NCI-H2196 treated with DMSO at 0.1 percent for 48 hours (cell line): ENCODE measurements at regions not wholly inside any gene's neighbourhood (a gene's known extent, or its start where the extent isn't known, plus 50 kb on each side); places are given as distances from the start of the nearest gene placed in this dataset.

Experiments used
- DNase-seq: peaks from one replicate; lab custom pipeline; 2025; ENCODE audit not compliant: unreplicated experiment; lab: John Stamatoyannopoulos, UW

DNA sequence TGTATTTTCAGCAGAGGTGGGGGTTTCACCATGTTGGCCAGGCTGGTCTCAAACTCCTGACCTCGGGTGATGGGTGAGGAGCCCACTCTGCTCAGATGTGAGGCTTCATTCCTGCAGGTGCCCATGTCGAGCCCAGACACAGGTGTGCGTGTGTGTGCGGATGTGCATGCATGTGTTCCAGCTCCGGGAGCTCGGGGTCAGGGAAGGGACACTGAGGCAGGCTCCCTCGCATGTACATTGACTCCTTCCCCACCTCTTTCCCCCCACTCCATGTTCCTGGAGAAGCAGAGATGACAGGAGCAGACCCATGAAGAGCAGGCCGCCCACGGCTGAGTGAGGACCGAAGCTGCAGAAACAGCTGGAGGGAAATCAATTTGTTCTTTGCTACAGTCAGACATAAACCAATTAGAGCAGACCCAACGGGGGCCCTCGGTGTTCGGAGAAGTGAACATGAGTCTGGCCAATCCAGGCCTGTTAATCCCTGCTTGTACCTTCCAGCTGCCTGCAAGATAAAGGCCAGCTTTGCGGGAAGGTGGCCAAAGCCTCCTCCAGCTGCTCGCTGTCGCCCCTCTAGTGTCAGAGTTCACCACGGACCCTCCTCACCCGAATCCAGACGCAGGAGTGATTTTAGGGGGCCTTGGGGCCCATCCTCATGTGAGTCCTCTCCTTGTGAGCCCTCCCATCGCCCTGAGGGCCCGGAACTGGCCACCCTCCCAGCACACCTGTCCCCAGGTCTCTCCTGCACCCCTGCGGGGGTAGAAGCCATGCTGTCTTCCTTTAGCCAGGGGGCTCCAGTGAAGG, 321.0 kb upstream of the RTL1 start:
- no peak for DNase-seq

DNA sequence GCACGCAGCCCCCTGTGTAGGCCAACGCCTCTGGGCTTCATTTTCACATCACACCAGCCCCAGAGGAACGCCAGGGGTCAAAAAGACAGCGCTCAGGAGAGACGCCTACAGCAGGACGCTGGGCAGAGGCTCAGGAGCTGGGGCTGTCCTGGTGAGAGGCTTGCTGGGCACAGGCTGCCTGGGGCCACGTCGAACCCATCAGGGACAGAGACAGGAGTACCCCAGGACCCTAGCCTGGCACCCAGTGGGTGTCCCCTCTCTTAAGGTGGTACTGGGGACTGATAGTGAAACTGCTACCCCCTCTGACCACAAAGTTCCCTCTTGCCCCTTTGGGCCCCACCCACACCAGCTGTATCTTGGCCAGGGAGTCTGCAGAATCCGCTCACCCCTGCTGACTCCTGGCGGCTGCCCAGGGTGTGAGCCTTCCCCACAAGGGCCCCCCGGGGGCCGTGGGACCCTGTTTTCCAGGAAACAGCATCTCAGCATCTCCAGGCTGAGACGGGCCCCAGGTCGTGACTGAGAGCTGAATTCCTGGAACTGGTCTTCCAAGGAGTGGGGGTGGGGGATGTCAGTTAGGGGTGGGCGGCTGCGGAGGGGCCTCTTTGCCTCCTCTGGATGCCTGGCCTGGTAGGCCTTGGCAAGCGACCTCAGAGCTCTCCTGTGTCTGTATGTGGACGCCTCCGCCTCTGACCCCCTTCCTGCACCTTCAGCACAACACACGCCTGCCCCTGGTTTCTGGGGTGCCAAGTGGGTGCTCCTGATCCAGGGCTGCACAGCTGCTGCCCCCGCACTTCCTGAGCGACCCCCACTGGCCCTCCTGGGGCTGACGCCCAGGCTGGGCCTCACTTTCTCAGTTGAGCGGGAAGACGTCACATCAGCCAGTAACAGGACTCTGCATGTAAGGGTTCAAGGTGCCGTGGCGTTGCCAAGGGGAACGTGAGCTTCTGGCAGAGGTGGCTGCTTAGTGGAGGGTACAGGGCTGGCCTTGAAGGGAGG, 321.9 kb upstream of the RTL1 start:
- DNase-seq = no peak

DNA sequence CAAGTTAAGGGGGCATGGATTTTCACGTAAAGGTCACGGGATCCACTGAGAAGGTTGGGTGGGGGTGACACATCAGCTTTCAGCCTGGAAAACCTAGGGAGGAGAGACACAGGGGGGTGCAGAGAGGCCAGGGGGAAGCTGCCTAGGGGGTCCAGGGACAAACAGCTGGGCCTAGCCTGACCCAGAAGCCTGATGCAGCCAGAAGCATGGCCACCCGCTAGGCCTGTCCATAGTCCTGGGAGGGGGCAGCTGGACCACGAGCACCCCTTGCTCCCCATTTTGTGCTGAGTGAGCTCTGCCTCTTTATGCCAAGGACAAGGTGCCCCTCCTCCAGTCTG, 322.7 kb upstream of the RTL1 start:
- no peak for DNase-seq

DNA sequence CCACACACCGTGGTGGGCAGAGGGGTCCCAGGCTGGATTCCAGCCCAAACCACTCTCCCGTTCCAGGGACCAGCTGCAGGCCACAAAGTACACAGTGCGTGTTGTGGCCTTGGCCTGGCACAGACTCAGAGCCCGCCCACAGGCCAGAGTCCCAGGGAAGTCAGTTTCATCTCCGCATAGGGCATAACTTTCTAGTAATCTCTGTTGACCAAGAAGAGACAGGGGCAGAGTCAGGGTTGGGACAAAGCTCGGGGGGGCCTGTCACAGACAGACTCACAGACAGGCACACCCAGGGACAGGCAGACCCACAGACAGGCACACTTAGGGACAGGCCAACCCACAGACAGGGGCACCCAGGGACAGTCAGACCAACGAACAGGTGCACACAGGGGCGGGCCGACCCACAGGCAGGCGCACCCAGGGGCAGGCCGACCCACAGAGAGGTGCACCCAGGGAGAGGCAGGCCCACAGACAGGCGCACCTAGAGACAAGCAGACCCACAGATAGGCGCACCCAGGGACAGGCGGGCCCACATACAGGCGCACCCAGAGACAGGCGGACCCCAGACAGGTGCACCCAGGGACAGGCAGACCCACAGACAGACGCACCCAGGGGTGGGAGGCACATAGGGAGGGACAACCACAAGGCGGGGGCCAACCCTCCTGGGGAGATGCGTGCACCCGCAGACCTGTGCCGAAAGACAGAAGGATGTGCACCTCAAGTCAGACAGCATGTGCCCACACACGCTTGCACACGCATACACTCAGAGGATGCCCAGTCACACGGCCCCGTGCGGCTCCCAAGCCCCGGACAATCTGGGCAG, 323.3 kb upstream of the RTL1 start:
- DNase-seq = no peak

DNA sequence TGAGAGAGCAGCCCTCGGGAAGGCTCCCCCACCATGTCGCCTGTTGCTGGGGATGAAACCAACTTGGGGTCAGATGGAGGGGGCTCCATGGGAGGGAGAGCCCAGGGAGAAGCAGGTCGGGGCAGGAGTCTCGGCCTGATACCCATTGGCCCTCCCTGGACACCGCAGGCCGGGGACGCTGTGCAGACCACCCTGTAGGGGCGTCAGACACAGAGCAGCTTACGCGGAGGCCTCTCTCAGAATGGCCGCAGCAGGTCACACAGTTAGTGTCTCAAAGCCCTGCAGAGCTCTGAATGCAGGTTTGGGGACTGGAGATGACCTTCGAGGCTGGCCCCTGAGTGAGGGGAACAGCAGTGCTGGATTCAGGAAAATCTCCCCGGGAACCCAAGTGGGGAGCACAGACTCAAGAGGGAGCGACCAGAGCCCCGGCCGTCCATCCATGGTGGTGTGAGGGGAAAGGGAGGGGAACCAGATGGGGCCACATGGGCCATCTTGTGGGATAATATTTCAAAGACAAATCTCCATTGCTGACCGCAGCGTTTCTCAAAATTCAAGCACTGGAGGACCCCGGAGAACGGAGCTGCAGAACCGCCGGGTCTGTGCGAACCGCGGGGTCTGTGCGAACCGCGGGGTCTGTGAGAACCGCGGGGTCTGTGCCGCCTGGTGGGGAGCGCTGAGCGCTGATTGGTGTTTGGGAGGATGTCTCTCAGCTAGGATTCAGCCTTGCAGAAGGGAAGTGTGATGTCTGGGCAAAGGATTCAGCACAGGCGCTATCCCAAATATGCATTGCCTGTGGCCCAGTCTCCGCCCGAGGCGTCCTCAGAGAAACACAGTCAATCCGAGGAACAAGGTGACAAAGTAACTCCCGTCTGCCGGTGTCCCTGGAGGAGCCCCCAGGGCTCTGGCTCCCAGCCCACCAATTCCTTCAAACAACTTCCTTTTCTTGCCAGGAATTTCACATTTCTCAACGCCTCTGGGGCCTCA, 324.4 kb upstream of the RTL1 start:
- no peak for DNase-seq

DNA sequence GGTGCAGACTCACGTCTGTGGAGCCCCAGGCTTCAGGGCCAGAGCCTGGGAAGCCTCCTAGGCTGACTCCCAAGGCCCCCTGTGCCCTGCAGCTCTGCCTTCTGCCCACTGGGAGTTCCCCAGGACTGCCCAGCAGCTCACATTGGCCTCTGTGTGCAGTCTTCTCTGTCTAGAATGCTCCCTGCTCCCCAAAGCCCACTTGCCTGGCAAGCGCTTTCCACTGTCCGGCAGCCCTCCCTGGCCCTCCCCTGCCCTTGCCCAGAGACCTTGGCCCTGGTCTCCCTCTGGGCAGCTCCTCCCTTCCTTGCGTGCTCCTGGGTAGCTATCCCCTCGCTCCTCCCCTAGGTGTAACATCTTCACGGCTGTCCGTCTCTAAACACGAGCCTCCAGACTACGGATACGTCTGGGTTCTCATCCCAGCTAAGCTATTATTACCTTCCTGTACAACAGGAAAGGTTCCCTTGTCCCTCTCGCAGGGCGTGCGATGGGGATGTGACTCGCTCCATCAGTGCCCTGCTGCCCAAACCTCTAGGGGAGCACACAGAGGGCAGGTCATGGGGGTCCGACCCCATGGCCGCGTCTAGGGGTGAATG, 325.5 kb upstream of the RTL1 start:
- no peak for DNase-seq

DNA sequence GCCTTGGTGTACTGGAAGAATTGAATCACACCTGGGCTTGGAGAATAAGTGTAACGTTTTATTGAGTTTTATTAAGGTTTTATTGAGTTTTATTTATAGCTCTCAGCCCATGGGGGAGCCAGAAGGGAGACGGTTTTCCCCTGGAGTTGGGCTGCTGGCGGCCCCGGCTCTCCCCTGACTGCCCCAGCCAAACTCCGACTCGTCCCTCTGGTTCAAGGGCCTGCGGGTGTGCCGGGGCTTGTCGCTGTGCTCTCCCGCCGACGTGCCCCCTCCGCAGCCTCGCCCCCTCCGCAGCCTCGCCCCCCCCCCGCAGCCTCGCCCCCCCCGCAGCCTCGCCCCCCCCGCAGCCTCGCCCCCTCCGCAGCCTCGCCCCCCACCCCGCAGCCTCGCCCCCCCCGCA, 326.1 kb upstream of the RTL1 start:
- no peak for DNase-seq

DNA sequence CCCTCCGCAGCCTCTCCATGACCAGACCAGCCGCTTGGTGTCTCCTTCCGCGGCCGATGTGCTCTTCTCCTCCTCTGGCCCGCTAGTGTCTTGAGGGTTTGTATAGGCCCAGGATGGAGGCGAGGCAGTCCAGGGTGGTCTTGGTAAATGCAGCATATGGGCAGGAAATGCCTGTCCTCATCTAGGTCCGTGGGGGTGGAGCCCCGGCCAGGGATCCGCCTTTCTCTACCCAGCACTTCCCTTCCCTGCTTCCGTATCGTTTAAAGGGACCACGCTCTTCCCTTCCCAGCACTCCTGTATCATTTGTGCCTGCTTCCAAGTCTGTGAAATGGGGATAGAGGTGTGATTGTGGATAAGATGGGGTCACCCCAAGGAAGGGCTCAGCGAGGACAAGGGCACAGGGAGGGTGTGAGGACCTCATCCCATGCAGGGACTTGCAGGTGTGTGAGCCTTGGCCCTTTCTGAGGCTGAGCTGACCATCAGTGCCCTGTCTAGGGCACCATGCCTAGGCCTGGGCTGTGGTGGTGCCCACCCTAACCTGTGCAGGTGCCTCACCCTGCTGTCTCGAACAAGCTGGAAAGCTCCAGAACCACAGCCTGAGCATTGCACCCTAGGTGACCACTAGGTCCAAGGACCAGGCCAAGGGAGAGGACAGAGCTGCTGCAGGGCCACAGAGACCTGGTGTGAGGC, 326.8 kb upstream of the RTL1 start:
- DNase-seq = no peak

DNA sequence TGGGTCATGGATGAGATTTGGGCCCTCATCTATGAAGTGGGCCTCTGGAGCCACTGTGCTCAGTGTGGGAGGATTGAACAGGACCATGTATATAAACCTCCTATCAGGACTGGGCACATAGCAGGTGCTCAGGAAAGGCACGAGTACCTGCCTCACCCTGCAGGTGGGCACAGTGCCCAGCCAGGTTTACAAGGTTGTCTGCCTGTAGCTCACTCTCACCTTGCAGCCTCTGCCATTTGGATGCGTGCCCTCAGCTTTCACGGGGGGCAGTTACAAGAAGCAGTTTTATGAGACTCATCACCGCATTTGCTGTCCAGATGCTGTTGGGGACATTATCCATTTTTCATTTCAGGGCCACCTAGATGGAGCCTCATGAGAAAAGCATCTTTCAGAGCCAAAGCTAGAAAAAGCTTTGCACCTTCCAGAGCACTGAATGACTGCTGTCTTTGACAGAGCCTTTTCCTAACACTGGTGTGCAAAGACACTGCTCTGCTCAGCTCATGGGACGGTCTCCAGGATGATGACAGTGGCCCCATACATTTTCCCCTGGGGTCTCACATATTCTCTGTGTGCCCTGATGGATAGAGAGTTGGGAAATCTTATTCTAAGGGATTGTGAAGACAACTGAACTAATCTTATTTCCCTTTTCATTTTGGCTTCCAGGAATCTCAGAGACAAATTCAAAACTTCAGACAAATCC, 327.5 kb upstream of the RTL1 start:
- DNase-seq = no peak

DNA sequence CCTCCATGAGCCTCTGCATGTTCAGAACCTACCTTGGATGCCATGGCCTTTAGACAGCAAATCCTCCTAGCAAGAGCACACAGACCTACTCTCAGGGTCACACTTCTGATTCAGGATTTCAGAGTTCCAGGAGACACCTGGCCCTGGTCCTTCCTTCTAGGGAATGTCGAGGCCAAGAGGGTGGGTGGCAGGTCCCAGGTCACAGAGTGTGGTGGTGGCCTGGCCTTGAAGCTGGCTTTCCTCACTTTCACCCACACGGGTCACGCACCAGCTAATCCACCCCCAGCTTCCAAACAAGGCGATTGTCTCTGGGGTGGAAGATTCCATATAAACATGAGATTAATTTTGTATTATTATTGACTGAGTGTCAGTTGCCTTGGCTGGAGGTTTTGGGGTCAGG, 328.3 kb upstream of the RTL1 start:
- no peak for DNase-seq

DNA sequence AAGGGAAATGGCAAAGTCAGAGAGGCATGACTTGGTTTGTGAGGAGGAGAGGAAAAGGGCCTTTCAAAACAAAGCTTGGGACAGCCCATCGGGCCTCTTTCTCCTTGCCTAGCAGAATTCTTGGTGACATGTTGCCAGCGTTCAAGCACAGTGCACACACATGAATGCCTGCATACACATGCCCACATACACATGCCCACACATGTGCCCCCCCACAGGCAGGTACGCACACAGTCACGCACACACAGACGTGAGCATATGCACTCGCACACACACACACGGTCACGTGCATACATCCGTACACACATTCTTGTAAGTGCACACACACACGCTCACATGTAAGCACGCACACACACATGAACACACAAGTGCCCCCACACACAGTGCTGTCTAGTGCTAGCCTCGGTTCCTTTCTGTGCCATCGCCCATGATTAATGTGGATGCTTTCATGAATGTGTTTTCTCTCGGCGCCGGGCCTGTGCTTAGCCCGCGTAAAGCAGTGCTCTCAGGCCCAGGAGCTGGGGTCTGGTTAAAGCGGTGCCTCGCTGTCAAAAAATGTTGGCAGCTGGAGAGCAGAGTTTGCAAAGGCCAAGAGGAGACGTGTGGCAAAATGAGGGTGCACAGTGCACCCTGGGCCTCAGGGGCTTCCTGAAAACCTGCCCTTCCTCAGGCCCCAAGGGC, 328.8 kb upstream of the DIO3 start:
- no peak for DNase-seq

DNA sequence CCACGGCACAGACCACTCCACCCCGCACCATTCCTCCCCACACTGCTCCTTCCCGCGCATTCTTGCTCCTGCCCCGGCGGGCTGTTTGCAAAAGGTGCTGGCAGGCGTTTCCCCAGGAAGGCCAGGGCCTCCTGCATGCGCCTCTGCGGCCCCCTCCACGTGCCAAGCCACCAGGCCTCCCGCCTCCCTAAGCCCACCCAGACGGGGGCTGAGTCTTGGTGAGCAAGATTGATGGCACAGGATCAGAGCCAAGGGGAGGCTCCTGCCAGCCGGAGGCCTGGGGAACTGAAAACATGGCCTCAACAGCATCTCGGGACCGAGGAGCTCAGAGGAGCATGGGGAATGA, 328.3 kb upstream of the DIO3 start:
- DNase-seq = no peak

DNA sequence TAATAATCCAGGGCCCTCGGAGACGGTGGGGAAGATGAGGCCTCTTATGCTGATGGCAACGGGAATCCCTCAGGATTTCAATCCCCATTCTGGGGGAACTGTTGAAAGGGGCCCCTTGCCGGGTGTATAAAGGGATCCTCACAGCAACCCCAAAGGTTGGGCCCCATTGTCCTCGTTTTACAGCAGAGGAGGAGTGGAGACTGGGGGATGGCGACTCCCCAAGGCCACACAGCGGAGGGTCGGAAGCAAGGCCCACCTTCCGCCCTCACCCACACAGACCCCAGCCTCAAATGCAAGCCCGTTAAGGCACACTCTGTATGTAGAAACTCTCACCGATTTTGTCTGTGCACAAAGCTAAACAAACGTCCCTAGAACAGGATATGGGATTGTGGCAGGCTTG, 327.9 kb upstream of the DIO3 start:
- DNase-seq = no peak

DNA sequence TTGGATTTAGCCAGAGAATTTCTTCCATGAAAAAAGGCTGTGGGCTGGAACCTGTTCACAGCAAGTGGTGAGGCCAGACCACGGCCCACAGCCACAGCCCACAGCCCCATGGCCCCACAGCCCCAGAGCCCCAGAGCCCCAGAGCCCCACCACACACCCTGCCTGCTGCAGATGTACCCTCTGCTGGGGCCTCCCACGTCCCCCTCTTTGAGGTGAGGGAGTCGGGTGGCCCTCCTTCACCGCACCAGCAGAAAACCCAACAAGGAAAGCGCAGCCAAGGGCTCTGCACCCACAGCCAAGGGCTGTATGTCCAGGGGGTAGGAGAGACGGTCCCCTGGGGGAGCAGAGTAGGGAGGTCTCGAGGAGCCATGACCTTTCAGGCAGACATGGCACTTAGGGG, 327.5 kb upstream of the DIO3 start:
- no peak for DNase-seq

DNA sequence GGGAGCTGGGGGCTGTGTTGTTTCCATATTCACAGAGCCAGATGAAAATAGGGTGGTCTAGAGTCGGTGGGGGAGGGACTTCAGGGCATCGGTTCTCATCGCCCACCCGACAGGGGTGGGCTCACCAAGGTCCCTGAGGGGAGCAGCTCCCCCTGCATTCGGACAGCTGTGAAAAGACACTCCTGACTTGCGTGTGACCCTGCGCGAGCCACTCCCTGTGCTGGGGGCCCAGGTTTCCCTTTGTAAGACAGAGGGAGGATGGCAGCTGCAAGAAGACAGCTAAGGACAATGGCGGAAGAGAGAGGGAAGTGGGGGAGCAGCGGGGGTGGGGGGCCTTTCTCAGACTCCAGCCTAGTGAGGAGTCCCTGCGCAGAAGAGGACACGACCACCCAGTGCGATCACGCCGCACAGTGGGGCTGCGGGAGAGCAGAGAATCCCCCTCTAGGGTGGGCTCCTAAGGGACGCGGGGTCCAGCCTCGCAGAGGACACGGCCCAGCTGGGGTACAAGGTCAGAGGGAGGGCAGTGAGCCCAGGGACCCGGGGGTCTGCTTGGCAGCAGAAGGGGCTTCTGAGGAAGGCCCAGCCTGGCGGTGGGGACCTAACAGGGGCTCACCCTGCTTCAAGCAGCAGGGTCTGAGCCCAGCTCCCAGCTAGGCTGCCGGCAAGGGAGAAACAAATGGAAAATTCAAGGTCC, 326.9 kb upstream of the DIO3 start:
- no peak for DNase-seq

DNA sequence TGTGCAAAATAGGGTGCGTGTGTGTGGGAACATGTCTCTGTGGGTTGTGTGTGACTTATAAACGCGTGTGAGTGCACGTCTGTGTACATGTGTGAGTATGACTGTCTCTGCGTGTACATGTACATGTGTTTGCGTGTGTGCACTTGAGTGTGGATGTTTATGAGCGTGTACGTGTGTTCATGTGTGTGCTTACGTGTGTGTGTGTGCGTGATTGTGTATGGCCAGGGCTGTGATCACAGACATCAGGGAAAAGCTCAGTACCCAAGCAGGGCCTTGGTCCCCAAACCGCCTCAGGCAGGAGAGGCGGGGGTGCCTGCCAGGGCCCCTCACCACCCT, 326.3 kb upstream of the DIO3 start:
- no peak for DNase-seq

DNA sequence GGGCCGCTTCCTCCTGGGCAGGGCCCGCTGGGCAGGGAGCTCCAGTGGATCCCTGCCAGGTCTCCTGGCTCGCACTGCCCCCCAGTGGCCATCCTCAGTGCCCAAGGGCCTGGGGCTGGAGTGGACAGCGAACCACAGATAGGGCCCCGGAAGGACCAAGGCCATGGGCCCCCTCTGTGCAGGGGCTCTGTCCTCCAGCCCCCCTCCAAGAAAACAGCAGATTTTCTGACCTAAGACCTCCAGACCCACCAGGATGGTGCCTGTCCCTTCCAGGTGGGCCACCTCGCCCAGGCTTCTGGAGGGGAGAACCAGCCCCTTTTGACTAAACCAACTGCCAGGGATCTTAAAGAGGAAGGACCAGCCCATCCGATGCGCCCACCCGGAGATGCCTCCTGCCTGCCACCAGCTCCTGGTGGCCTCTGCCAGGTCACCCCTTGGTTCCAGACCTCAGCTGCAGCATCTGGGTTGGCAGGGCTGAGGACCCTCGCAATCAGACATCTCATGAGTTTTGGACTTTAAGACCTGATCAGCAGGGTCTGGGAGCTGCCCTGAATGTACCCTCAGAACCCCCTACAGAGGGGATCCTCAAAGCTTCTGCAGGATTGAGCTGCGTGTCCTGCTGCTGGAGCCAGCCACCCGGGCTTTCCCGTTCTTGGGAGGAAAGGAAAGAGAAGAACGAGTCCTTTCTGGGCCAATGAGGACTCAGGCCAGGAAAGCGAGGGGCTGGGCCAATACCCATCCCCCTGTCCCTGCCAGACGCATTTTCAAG, 325.8 kb upstream of the DIO3 start:
- no peak for DNase-seq
